GM23338 (cell line): ENCODE measurements at regions not wholly inside any gene's neighbourhood (a gene's known extent, or its start where the extent isn't known, plus 50 kb on each side); places are given as distances from the start of the nearest gene placed in this dataset.

Experiments
- ATAC-seq: fragments of 200-7000 bp; cut with Tn5 transposase; 3 replicates; pipeline ENCODE4 v1.9.1; 2020
- DNase-seq: peaks from one replicate; pipeline ENCODE4 v3.0.0-alpha.2; 2015; ENCODE audit warnings: low spot score
- H2AFZ ChIP-seq: fragments of 200-600 bp; sonication (generic); 2 replicates; pipeline ENCODE4 v1.8.0; 2016; ENCODE audit warnings: antibody characterized with exemption, mild to moderate bottlenecking, moderate library complexity
- H3F3A ChIP-seq: fragments of 200-600 bp; sonication (generic); replicated peaks from 2 replicates; pipeline ENCODE4 v1.8.0; 2017; ENCODE audit warnings: antibody characterized with exemption, mixed run types, low read depth
- H3K27ac ChIP-seq: fragments of 200-600 bp; sonication (generic); 2 replicates; pipeline ENCODE4 v1.6.1; 2016; ENCODE audit warnings: low read depth
- H3K27me3 ChIP-seq: fragments of 200-600 bp; sonication (generic); 2 replicates; pipeline ENCODE4 v1.8.0; 2016; ENCODE audit warnings: mild to moderate bottlenecking, mixed run types, moderate library complexity; ENCODE audit not compliant: insufficient read depth
- H3K36me3 ChIP-seq: fragments of 200-600 bp; sonication (generic); 2 replicates; pipeline ENCODE4 v1.8.0; 2016; ENCODE audit warnings: mild to moderate bottlenecking; ENCODE audit not compliant: insufficient read depth
- H3K4me1 ChIP-seq: fragments of 200-600 bp; sonication (generic); 2 replicates; pipeline ENCODE4 v1.8.0; 2016; ENCODE audit warnings: mild to moderate bottlenecking, moderate library complexity; ENCODE audit not compliant: insufficient read depth
- H3K4me2 ChIP-seq: fragments of 200-600 bp; sonication (generic); 2 replicates; pipeline ENCODE4 v1.7.1; 2017; ENCODE audit warnings: mixed run types
- H3K4me3 ChIP-seq: fragments of 200-600 bp; sonication (generic); 2 replicates; pipeline ENCODE4 v1.6.1; 2016; ENCODE audit warnings: mixed run types
- H3K79me2 ChIP-seq: fragments of 200-600 bp; sonication (generic); replicated peaks from 2 replicates; pipeline ENCODE4 v1.8.0; 2017; ENCODE audit warnings: mild to moderate bottlenecking; ENCODE audit not compliant: insufficient read depth
- H3K9me2 ChIP-seq: fragments of 200-600 bp; sonication (generic); 2 replicates; pipeline ENCODE4 v1.8.0; 2017; ENCODE audit not compliant: insufficient read depth
- H4K20me1 ChIP-seq: fragments of 200-600 bp; sonication (generic); replicated peaks from 2 replicates; pipeline ENCODE4 v1.8.0; 2017; ENCODE audit warnings: mild to moderate bottlenecking; ENCODE audit not compliant: insufficient read depth
- H3K27ac Mint-ChIP-seq: 2 replicates; pipeline ENCODE4 v1.8.0; 2020; ENCODE audit warnings: inconsistent platforms, mild to moderate bottlenecking, moderate library complexity, mixed read lengths
- H3K27me3 Mint-ChIP-seq: 3 replicates; pipeline ENCODE4 v1.8.0; 2022; ENCODE audit warnings: low read depth, mild to moderate bottlenecking, moderate library complexity, mixed read lengths, inconsistent platforms; ENCODE audit not compliant: insufficient read depth, poor library complexity
- H3K36me3 Mint-ChIP-seq: 3 replicates; pipeline ENCODE4 v1.8.0; 2021; ENCODE audit warnings: low read depth, mild to moderate bottlenecking, inconsistent platforms, moderate library complexity, mixed read lengths
- H3K4me1 Mint-ChIP-seq: 3 replicates; pipeline ENCODE4 v1.8.0; 2020; ENCODE audit warnings: mild to moderate bottlenecking, inconsistent platforms, mixed read lengths
- H3K4me3 Mint-ChIP-seq: 3 replicates; pipeline ENCODE4 v1.8.0; 2021; ENCODE audit warnings: moderate library complexity, mild to moderate bottlenecking, inconsistent platforms, mixed read lengths
- H3K9me3 Mint-ChIP-seq: 3 replicates; pipeline ENCODE4 v1.8.0; 2020; ENCODE audit warnings: moderate library complexity, mild to moderate bottlenecking, inconsistent platforms, mixed read lengths
- CREB1 ChIP-seq: fragments of 250-450 bp; sonication (Bioruptor Pico); IDR thresholded peaks from 2 replicates; pipeline ENCODE4 v1.5.0; 2020; ENCODE audit warnings: low read depth, mild to moderate bottlenecking, moderate library complexity
- EZH2phosphoT487 ChIP-seq: fragments of 200-600 bp; sonication (generic); IDR thresholded peaks from one replicate; pipeline ENCODE4 v1.8.1; 2018; ENCODE audit warnings: antibody characterized with exemption; ENCODE audit not compliant: unreplicated experiment
- JUNB ChIP-seq: IDR thresholded peaks from one replicate; pipeline ENCODE4 v1.6.1; 2016; ENCODE audit warnings: antibody characterized with exemption; ENCODE audit not compliant: unreplicated experiment
- NANOG ChIP-seq: IDR thresholded peaks from 2 replicates; pipeline ENCODE4 v1.6.1; 2016; ENCODE audit warnings: antibody characterized with exemption, borderline replicate concordance
- POLR2AphosphoS5 ChIP-seq: IDR thresholded peaks from 2 replicates; pipeline ENCODE4 v1.6.1; 2016; ENCODE audit warnings: antibody characterized with exemption, low read depth
- ZNF331 ChIP-seq: fragments of 250-450 bp; sonication (Bioruptor Pico); IDR thresholded peaks from 2 replicates; pipeline ENCODE4 v1.5.0; 2020; ENCODE audit warnings: low read depth, mild to moderate bottlenecking, moderate library complexity
- TF ChIP-seq, protein P1 (sequence below), 2 experiments: fragments of 200-600 bp in 1 of 2; sonication (generic) in 1 of 2; conservative IDR thresholded peaks; 2 replicates each; pipeline versions ENCODE4 v1.5.1 to v1.6.1; 2016 to 2017; ENCODE audit warnings: antibody characterized with exemption in 2 of 2, low read depth in 2 of 2, mild to moderate bottlenecking in 2 of 2, moderate library complexity in 1 of 2
- TF ChIP-seq, protein P2 (sequence below): IDR thresholded peaks from one replicate; pipeline ENCODE4 v1.6.1; 2018; ENCODE audit warnings: antibody characterized with exemption; ENCODE audit not compliant: unreplicated experiment

DNA sequence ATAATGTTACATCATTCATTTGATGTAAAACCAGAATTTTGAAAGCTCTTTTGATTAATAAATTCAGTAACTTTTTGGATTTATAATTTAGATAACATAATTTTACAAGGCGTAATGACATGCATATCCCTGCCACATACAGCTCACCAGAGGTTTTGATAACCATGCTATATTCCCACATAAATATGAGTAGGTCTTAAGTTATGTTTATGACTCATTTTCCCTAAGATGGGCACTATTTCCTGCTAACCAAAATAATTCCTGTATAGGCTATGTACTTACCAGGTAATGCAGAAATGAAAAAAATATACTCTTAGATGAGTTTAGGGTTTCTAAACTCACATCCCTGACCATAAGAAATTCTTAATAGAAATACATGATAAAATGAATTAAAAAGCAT, 93.9 kb upstream of the EDIL3 start:
- Histone ChIP-seq H3K4me3 (no peak overlapping the region), H3K36me3 (no peaks in the 10 kb centered on the region), H3K9me2 (peaks cover 8% of the 10 kb centered on the region; the same call in 1 of the 2 replicates), H4K20me1 (no peaks in the 10 kb centered on the region), H3K27ac (no peak overlapping the region), H3F3A (peaks cover 3% of the 10 kb centered on the region; the same call in 1 of the 2 replicates), H3K79me2 (no peaks in the 10 kb centered on the region), H3K27me3 (no peaks in the 10 kb centered on the region), H2AFZ (no peak overlapping the region), H3K4me1 (peaks cover 23% of the 10 kb centered on the region), H3K4me2 (no peak overlapping the region)
- no peak for TF ChIP-seq CREB1
- H3K36me3 Mint-ChIP-seq, result peaks cover 16% of the 10 kb centered on the region
- no peak overlapping the region for H3K27ac Mint-ChIP-seq
- ATAC-seq (no peak), DNase-seq (no peak)
- no peak overlapping the region for H3K4me3 Mint-ChIP-seq
- H3K4me1 Mint-ChIP-seq, result peaks cover 51% of the 10 kb centered on the region
- no peaks in the 10 kb centered on the region for H3K27me3 Mint-ChIP-seq
- H3K9me3 Mint-ChIP-seq, result peaks cover 18% of the 10 kb centered on the region

DNA sequence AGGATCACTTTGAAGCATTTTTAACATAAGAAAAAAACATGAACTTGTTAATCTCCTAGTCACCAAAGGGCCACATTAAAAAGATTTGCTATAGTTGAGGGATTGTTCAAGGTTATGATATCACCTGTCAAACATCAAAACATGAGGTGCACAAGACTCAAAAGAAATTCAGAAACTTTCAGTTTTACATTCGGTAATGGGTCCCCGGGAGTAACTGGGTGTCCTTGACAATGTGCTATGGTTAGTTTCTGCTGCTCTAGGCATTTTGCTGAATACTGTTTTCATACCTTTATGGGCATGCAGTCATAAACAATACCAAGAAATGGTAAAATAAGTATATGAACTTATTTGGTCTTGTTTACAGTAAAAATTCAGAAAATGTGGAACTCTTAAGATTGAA, 92.8 kb upstream of the EDIL3 start:
- Mint-ChIP-seq H3K4me3 (no peak overlapping the region), H3K36me3 (peaks cover 17% of the 10 kb centered on the region), H3K27me3 (no peaks in the 10 kb centered on the region), H3K9me3 (peaks cover 12% of the 10 kb centered on the region), H3K27ac (no peak overlapping the region), H3K4me1 (peaks cover 44% of the 10 kb centered on the region)
- Histone ChIP-seq H3K4me1 (peaks cover 23% of the 10 kb centered on the region), H3K27ac (no peak overlapping the region), H2AFZ (no peak overlapping the region), H3K4me2 (no peak overlapping the region), H3K4me3 (no peak overlapping the region), H4K20me1 (no peaks in the 10 kb centered on the region), H3K36me3 (no peaks in the 10 kb centered on the region), H3K27me3 (no peaks in the 10 kb centered on the region), H3K79me2 (no peaks in the 10 kb centered on the region), H3F3A (peaks cover 3% of the 10 kb centered on the region; the same call in 1 of the 2 replicates), H3K9me2 (peaks cover 8% of the 10 kb centered on the region; the same call in 1 of the 2 replicates)
- ATAC-seq (no peak), DNase-seq (no peak)
- TF ChIP-seq, protein P1, sequence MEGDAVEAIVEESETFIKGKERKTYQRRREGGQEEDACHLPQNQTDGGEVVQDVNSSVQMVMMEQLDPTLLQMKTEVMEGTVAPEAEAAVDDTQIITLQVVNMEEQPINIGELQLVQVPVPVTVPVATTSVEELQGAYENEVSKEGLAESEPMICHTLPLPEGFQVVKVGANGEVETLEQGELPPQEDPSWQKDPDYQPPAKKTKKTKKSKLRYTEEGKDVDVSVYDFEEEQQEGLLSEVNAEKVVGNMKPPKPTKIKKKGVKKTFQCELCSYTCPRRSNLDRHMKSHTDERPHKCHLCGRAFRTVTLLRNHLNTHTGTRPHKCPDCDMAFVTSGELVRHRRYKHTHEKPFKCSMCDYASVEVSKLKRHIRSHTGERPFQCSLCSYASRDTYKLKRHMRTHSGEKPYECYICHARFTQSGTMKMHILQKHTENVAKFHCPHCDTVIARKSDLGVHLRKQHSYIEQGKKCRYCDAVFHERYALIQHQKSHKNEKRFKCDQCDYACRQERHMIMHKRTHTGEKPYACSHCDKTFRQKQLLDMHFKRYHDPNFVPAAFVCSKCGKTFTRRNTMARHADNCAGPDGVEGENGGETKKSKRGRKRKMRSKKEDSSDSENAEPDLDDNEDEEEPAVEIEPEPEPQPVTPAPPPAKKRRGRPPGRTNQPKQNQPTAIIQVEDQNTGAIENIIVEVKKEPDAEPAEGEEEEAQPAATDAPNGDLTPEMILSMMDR (conservative IDR thresholded peaks at IDR 0.05; ENCODE audit: low read depth in 2 of 2), result no peak
- TF ChIP-seq EZH2phosphoT487, result no peak
- no peak for TF ChIP-seq POLR2AphosphoS5
- no peak for TF ChIP-seq ZNF331 (CRISPR knock-in tag)
- no peak for TF ChIP-seq JUNB
- TF ChIP-seq CREB1, result no peak
- TF ChIP-seq, protein P2, sequence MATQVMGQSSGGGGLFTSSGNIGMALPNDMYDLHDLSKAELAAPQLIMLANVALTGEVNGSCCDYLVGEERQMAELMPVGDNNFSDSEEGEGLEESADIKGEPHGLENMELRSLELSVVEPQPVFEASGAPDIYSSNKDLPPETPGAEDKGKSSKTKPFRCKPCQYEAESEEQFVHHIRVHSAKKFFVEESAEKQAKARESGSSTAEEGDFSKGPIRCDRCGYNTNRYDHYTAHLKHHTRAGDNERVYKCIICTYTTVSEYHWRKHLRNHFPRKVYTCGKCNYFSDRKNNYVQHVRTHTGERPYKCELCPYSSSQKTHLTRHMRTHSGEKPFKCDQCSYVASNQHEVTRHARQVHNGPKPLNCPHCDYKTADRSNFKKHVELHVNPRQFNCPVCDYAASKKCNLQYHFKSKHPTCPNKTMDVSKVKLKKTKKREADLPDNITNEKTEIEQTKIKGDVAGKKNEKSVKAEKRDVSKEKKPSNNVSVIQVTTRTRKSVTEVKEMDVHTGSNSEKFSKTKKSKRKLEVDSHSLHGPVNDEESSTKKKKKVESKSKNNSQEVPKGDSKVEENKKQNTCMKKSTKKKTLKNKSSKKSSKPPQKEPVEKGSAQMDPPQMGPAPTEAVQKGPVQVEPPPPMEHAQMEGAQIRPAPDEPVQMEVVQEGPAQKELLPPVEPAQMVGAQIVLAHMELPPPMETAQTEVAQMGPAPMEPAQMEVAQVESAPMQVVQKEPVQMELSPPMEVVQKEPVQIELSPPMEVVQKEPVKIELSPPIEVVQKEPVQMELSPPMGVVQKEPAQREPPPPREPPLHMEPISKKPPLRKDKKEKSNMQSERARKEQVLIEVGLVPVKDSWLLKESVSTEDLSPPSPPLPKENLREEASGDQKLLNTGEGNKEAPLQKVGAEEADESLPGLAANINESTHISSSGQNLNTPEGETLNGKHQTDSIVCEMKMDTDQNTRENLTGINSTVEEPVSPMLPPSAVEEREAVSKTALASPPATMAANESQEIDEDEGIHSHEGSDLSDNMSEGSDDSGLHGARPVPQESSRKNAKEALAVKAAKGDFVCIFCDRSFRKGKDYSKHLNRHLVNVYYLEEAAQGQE, result no peak
- TF ChIP-seq NANOG, result no peak
